ENCODE measurements at regions not wholly inside any gene's neighbourhood (a gene's known extent, or its start where the extent isn't known, plus 50 kb on each side); places are given as distances from the start of the nearest gene placed in this dataset.

DNA sequence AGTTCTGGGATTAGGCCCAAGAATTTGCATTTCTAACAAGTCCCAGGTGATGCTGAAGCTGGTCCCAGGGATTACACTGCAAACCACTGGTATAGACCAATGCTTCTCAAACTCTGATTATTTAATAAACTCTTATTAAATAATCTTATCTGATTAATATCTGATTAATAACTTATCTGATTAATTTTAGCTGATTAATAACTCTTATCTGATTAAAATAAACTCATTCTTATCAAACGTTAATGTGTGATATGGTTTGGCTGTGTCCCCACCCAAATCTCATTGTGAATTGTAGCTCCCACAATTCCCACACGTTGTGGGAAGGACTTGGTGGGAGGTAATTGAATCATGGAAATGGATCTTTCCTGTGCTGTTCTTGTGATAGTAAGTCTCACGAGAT, 78.6 kb upstream of the TANC2 start:
- intact Hi-C loops (cut with DNase I): no loop called here
- no peaks in the 10 kb centered on the region for H3K4me1 ChIP-seq
- no peaks in the 10 kb centered on the region for H3K9me3 ChIP-seq
- H3K36me3 ChIP-seq: no peaks in the 10 kb centered on the region
- no peak overlapping the region for H3K27ac ChIP-seq
- TF ChIP-seq POLR2A (IDR thresholded peaks at IDR 0.05): no peak
- TF ChIP-seq, protein P1, sequence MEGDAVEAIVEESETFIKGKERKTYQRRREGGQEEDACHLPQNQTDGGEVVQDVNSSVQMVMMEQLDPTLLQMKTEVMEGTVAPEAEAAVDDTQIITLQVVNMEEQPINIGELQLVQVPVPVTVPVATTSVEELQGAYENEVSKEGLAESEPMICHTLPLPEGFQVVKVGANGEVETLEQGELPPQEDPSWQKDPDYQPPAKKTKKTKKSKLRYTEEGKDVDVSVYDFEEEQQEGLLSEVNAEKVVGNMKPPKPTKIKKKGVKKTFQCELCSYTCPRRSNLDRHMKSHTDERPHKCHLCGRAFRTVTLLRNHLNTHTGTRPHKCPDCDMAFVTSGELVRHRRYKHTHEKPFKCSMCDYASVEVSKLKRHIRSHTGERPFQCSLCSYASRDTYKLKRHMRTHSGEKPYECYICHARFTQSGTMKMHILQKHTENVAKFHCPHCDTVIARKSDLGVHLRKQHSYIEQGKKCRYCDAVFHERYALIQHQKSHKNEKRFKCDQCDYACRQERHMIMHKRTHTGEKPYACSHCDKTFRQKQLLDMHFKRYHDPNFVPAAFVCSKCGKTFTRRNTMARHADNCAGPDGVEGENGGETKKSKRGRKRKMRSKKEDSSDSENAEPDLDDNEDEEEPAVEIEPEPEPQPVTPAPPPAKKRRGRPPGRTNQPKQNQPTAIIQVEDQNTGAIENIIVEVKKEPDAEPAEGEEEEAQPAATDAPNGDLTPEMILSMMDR (IDR thresholded peaks at IDR 0.05): no peak
- no peaks in the 10 kb centered on the region for H3K27me3 ChIP-seq
- H3K4me3 ChIP-seq: no peak overlapping the region
- DNase-seq (no peak), ATAC-seq (no peak)
- WGBS (ENCODE audit: insufficient coverage, low coverage, low lambda C conversion rate, missing lambda C conversion rate): 36% methylated on average over 3 of the region's 3 CpGs

DNA sequence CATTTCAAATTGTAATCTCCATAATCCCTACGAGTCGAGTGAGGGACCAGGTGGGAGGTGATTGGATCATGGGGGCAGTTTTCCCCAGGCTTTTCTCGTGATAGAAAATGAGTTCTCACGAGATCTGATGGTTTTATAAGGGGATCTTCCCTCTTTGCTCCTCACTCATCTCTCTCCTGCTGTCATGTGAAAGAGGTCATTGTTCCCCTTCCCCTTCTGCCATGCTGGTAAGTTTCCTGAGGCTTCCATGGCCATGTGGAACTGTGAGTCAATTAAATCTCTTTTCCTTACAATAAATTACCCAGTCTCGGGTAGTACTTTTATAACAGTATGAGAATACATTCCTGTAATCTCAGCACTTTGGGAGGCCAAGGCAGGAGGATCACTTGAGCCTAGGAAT, 76.7 kb upstream of the MARCHF10 start:
- intact Hi-C loops (cut with DNase I): no loop called here
- H3K27ac ChIP-seq: no peak overlapping the region
- H3K36me3 ChIP-seq: no peaks in the 10 kb centered on the region
- no peaks in the 10 kb centered on the region for H3K4me1 ChIP-seq
- H3K9me3 ChIP-seq: no peaks in the 10 kb centered on the region
- DNase-seq: no peak
- 55% methylated on average over 5 of the region's 5 CpGs for WGBS (ENCODE audit: insufficient coverage, low coverage, low lambda C conversion rate, missing lambda C conversion rate)
- H3K4me3 ChIP-seq: no peak overlapping the region
- H3K27me3 ChIP-seq: no peaks in the 10 kb centered on the region
- ATAC-seq: no peak
- TF ChIP-seq, protein P1 (IDR thresholded peaks at IDR 0.05): no peak
- no peak for TF ChIP-seq POLR2A (IDR thresholded peaks at IDR 0.05)

DNA sequence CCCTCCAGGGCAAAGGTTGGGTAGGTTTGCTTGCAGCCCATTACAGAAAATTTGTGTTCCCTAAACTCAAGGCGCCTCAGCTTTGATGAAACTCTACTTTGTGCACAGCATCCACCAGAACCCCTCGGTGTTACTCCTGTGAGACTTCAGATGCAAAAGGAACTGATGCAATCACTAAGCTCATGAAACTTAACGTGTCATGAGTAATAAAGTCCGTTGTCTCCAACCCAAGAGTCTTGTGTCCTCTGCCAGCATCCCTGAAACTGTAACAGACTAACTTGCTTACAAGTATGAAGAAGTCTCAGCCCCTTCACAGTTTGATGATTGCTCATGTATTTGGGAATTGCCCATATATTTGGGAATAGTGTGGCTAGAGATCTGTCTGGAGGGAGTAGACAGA, 74.8 kb upstream of the MARCHF10 start:
- TF ChIP-seq POLR2A (IDR thresholded peaks at IDR 0.05): no peak
- TF ChIP-seq, protein P1 (IDR thresholded peaks at IDR 0.05): no peak
- DNase-seq (no peak), ATAC-seq (no peak)
- H3K27ac ChIP-seq: no peak overlapping the region
- no peaks in the 10 kb centered on the region for H3K9me3 ChIP-seq
- H3K27me3 ChIP-seq: no peaks in the 10 kb centered on the region
- no peaks in the 10 kb centered on the region for H3K36me3 ChIP-seq
- H3K4me3 ChIP-seq: no peak overlapping the region
- no peaks in the 10 kb centered on the region for H3K4me1 ChIP-seq
- intact Hi-C loops (cut with DNase I): no loop called here
- WGBS (ENCODE audit: insufficient coverage, low coverage, low lambda C conversion rate, missing lambda C conversion rate): 31% methylated on average over 2 of the region's 4 CpGs

DNA sequence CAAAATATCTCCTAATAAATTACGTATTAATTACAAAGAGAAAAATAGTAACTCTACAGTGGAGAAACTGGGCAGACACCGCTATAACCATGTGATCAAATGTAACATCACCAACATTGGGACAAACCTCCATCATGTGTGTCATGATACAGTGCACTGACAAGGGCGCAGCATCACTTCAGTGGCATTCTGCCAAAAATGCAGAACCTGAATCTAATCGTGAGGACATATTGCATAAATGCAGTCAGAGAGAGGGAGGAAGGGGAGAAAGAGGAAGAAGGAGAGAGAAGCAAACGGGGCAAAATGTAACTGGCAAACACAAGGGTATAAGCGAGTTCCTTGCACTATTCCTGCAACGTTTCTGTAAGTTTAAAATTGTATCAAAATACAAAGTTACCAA, 74.2 kb upstream of the MARCHF10 start:
- Histone ChIP-seq H3K36me3 (no peaks in the 10 kb centered on the region), H3K4me3 (no peak overlapping the region), H3K9me3 (no peaks in the 10 kb centered on the region), H3K27me3 (no peaks in the 10 kb centered on the region), H3K4me1 (no peaks in the 10 kb centered on the region), H3K27ac (no peak overlapping the region)
- WGBS (ENCODE audit: insufficient coverage, low coverage, low lambda C conversion rate, missing lambda C conversion rate): 47% methylated on average over 7 of the region's 7 CpGs
- ATAC-seq (peak in 2 of 4 donors; percentile 18 to 34), DNase-seq (no peak)
- TF ChIP-seq, protein P1 (IDR thresholded peaks at IDR 0.05): no peak
- TF ChIP-seq POLR2A (IDR thresholded peaks at IDR 0.05): no peak
- intact Hi-C loops (cut with DNase I): no loop called here

DNA sequence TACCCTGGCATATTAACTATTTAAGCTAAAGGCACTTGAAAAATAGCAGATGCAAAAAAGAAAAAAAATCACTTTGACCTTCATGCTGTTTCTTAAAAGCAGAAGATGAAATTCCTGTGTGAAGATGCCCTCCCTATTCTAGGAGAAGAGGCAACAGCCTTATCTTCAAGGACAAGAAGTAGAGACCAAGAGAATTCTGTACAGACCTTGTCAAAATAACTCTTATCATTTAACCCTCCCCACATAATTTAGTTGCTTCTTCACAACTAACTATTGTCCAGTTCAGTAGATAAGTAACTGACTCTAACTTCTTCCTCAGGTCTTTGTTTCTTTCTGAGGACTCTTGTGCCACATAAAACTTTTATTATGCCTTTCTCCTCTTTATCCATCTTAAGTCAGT, 72.0 kb upstream of the MARCHF10 start:
- intact Hi-C loops (cut with DNase I): no loop called here
- Histone ChIP-seq H3K27me3 (no peaks in the 10 kb centered on the region), H3K27ac (no peak overlapping the region), H3K36me3 (no peaks in the 10 kb centered on the region), H3K9me3 (no peaks in the 10 kb centered on the region), H3K4me1 (no peaks in the 10 kb centered on the region), H3K4me3 (no peak overlapping the region)
- TF ChIP-seq POLR2A (IDR thresholded peaks at IDR 0.05): no peak
- TF ChIP-seq, protein P1 (IDR thresholded peaks at IDR 0.05): no peak
- DNase-seq (no peak), ATAC-seq (no peak)
